ENCODE measurements at regions not wholly inside any gene's neighbourhood (a gene's known extent, or its start where the extent isn't known, plus 50 kb on each side); places are given as distances from the start of the nearest gene placed in this dataset.
A peak's percentile ranks its signal among the peaks of the same experiment; 100 is the strongest.
"Not testable (repeated sequence)": the region's sequence is repeated elsewhere in the genome, so short reads cannot be mapped to it uniquely, and the experiment has no call there.

DNA sequence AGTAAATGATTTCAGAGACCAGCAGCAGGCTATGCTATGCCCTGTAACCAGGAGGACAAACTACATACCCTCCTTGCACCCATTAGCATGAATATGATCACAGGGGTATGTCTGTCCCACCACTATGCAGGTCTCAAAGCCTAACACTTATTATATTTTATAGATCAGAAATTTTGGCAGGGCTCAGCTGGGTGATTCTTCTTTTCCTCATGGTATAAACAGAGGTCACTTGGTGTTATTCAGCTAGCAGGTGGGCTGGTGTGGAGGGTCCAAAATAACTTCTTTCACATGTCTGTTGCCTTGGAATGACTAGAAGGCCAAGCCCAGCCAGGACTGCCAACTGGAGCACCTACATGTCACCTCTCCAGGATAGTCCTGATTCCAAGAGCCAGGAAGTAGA, 252.9 kb downstream of the ARHGAP12 start:
- TF ChIP-seq POLR2AphosphoS5 (IDR thresholded peaks at IDR 0.05) (no peak), EP300 (IDR thresholded peaks at IDR 0.05) (no peak), POLR2A (IDR thresholded peaks at IDR 0.05; ENCODE audit: low read depth) (no peak)
- TF ChIP-seq, protein P1, sequence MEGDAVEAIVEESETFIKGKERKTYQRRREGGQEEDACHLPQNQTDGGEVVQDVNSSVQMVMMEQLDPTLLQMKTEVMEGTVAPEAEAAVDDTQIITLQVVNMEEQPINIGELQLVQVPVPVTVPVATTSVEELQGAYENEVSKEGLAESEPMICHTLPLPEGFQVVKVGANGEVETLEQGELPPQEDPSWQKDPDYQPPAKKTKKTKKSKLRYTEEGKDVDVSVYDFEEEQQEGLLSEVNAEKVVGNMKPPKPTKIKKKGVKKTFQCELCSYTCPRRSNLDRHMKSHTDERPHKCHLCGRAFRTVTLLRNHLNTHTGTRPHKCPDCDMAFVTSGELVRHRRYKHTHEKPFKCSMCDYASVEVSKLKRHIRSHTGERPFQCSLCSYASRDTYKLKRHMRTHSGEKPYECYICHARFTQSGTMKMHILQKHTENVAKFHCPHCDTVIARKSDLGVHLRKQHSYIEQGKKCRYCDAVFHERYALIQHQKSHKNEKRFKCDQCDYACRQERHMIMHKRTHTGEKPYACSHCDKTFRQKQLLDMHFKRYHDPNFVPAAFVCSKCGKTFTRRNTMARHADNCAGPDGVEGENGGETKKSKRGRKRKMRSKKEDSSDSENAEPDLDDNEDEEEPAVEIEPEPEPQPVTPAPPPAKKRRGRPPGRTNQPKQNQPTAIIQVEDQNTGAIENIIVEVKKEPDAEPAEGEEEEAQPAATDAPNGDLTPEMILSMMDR (IDR thresholded peaks at IDR 0.05): no peak
- no peak overlapping the region for H3K4me3 ChIP-seq
- intact Hi-C loops (cut with DNase I): no loop called here
- H3K27me3 ChIP-seq: no peaks in the 10 kb centered on the region
- H3K9me3 ChIP-seq: peaks cover 0 to 27% (median 25%) of the 10 kb centered on the region in 4 donors
- DNase-seq (ENCODE audit: extremely low spot score): no peak
- peaks cover 6 to 17% (median 15%) of the 10 kb centered on the region in 4 donors for H3K4me1 ChIP-seq
- no peak overlapping the region for H3K27ac ChIP-seq (replicated peaks in 1 of 4)
- no peaks in the 10 kb centered on the region for H3K36me3 ChIP-seq

DNA sequence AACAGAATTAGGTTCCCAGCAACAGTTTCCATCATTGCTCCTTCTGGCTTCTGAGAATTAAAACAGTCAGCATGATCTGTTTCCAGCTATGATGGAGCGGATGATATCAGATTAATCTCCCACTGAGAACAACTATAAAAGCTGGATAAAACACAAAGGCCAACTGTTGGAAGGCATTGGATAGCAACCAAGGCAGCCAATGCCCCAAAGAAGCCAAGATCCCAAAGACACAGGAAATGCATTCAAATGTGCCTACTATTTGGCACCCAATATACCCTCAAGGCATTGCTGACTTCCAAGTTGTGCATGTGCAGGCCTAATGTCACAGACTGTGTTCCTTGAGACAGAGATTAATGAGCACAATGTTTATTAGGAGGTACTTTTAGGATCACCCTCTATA, 259.3 kb downstream of the ARHGAP12 start:
- H3K9me3 ChIP-seq: peaks cover 0 to 14% (median 9%) of the 10 kb centered on the region in 4 donors
- H3K36me3 ChIP-seq: no peaks in the 10 kb centered on the region
- DNase-seq (ENCODE audit: extremely low spot score): no peak
- peaks cover 0 to 18% (median 6%) of the 10 kb centered on the region in 4 donors for H3K4me1 ChIP-seq
- 60% methylated on average over 1 of the region's 1 CpG for WGBS
- TF ChIP-seq, protein P1 (IDR thresholded peaks at IDR 0.05): no peak
- TF ChIP-seq POLR2A (IDR thresholded peaks at IDR 0.05; ENCODE audit: low read depth) (no peak), POLR2AphosphoS5 (IDR thresholded peaks at IDR 0.05) (no peak), EP300 (IDR thresholded peaks at IDR 0.05) (no peak)
- intact Hi-C loops (cut with DNase I): no loop called here
- H3K4me3 ChIP-seq: no peak overlapping the region
- H3K27me3 ChIP-seq: no peaks in the 10 kb centered on the region
- peak overlapping the region in 1 of 4 donors; percentile 50 for H3K27ac ChIP-seq (replicated peaks in 1 of 4)

DNA sequence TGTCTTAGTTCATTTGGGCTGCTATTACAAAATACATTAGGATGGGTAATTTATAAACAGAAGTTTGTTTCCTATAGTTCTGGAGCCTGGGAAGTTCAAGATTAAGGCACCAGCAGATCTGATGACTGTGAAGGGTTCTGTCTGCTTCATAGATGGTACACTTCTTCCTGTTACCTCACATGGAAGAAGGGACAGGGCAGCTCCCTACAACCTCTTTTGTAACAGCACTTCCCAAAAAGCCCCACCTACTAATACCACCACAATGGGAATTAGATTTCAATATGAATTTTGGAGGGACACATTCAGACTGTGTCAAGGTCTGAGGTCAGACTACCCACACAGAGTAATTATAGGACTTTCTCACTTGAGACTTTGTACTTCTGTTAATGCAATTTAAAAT, 260.3 kb downstream of the ARHGAP12 start:
- no peak for TF ChIP-seq EP300 (IDR thresholded peaks at IDR 0.05)
- TF ChIP-seq POLR2AphosphoS5 (IDR thresholded peaks at IDR 0.05): no peak
- TF ChIP-seq, protein P1 (IDR thresholded peaks at IDR 0.05): no peak
- TF ChIP-seq POLR2A (IDR thresholded peaks at IDR 0.05; ENCODE audit: low read depth): no peak
- Histone ChIP-seq H3K27me3 (no peaks in the 10 kb centered on the region), H3K27ac (replicated peaks in 1 of 4) (peak overlapping the region in 2 of 4 donors; percentile 8 to 50), H3K9me3 (peaks cover 0 to 12% (median 5%) of the 10 kb centered on the region in 4 donors), H3K36me3 (no peaks in the 10 kb centered on the region), H3K4me3 (no peak overlapping the region), H3K4me1 (peaks cover 0 to 19% (median 6%) of the 10 kb centered on the region in 4 donors)
- no peak for DNase-seq (ENCODE audit: extremely low spot score)
- intact Hi-C loops (cut with DNase I): no loop called here

DNA sequence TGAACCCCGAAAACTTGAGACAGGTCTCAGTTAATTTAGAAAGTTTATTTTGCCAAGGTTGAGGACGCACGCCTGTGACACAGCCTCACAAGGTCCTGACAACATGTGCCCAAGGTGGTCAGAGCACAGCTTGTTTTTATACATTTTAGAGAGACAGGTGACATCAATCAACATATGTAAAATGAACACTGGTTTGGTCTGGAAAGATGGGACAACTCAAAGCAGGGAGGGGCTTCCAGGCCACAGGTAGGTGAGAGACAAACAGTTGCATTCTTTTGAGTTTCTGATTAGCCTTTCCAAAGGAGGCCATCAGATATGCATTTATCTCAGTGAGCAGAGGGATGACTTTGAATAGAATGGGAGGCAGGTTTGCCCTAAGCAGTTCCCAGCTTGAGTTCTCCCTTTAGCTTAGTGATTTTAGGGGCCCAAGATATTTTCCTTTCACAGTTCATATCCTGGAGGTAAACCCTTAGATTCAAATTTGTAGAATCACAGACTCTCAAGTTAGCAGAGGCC, 262.8 kb downstream of the ARHGAP12 start:
- peaks cover 0 to 24% (median 11%) of the 10 kb centered on the region in 4 donors for H3K4me1 ChIP-seq
- H3K36me3 ChIP-seq; H3K27me3 ChIP-seq; H3K9me3 ChIP-seq; H3K27ac ChIP-seq (replicated peaks in 1 of 4); intact Hi-C loops (cut with DNase I); DNase-seq (ENCODE audit: extremely low spot score); H3K4me3 ChIP-seq: not testable (repeated sequence)
- 95% methylated on average over 3 of the region's 3 CpGs for WGBS

DNA sequence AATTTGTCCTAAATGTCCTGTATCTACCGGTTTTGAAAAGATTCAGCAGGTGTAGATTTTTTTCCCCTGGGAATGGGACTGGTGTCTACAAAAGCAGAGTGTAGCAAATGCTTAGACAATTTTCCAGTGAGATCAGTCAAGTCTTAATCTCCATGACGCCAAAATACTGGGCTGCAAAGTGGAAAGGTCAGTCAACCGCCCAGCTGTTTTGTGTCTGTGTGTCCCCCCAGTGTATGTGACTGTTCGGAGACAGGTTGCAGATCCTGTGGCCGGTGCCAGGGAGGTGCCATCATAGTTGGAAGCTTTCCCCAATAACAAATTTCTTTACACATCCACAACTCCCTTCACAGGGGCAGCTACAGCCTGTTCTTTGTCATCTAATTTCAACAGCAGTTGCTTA, 263.8 kb downstream of the ARHGAP12 start:
- no peaks in the 10 kb centered on the region for H3K9me3 ChIP-seq
- H3K4me3 ChIP-seq: no peak overlapping the region
- no peak for DNase-seq (ENCODE audit: extremely low spot score)

DNA sequence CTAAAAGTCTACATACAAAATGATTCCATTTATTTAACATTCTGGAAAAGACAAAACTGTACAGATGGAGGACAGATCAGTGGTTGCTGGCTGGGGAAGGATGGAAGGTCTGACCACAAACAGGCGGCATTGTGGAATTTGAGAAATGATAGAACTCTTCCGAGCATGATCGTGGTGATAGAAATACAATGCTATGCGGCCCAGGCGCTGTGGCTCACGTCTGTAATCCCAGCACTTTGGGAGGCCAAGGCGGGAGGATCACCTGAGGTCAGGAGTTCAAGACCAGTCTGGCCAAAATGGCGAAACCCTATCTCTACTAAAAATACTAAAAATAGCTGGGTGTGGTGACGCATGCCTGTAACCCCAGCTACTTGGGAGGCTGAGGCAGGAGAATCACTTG, 264.6 kb downstream of the ARHGAP12 start:
- H3K36me3 ChIP-seq; H3K9me3 ChIP-seq; H3K4me3 ChIP-seq; intact Hi-C loops (cut with DNase I); H3K27me3 ChIP-seq; DNase-seq (ENCODE audit: extremely low spot score): not testable (repeated sequence)
- peaks cover 0 to 27% (median 18%) of the 10 kb centered on the region in 4 donors for H3K4me1 ChIP-seq
- H3K27ac ChIP-seq (replicated peaks in 1 of 4): peak overlapping the region in 1 of 4 donors; percentile 2
- 94% methylated on average over 9 of the region's 9 CpGs for WGBS

More for the DNA sequence above, 263.8 kb downstream of the ARHGAP12 start:
- 34% methylated on average over 5 of the region's 5 CpGs for WGBS
- TF ChIP-seq, protein P1 (IDR thresholded peaks at IDR 0.05): no peak
- TF ChIP-seq EP300 (IDR thresholded peaks at IDR 0.05) (no peak), POLR2A (IDR thresholded peaks at IDR 0.05; ENCODE audit: low read depth) (no peak), POLR2AphosphoS5 (IDR thresholded peaks at IDR 0.05) (peak; percentile 22 to 41)
- peaks cover 0 to 25% (median 21%) of the 10 kb centered on the region in 4 donors for H3K4me1 ChIP-seq
- no peaks in the 10 kb centered on the region for H3K27me3 ChIP-seq
- intact Hi-C loops (cut with DNase I): no loop called here
- H3K27ac ChIP-seq (replicated peaks in 1 of 4): peak overlapping the region in 2 of 4 donors; percentile 2 to 9
- no peaks in the 10 kb centered on the region for H3K36me3 ChIP-seq

Data from esophagus muscularis mucosa (tissue), 4 donors.